HEK293 (cell line): ENCODE measurements at regions not wholly inside any gene's neighbourhood (a gene's known extent, or its start where the extent isn't known, plus 50 kb on each side); places are given as distances from the start of the nearest gene placed in this dataset.

Experiments
- PRDM1 ChIP-seq: fragments of 450-650 bp; formaldehyde crosslinking; IDR thresholded peaks from 2 replicates; pipeline ENCODE4; 2016; ENCODE audit warnings: missing biosample characterization, missing genetic modification characterization
- ZEB2 ChIP-seq: fragments of 450-650 bp; formaldehyde crosslinking; IDR thresholded peaks from 2 replicates; pipeline ENCODE4 v1.5.1; 2016; ENCODE audit warnings: missing biosample characterization, missing genetic modification characterization
- ZNF202 ChIP-seq: fragments of 450-650 bp; formaldehyde crosslinking; IDR thresholded peaks from 2 replicates; pipeline ENCODE4 v1.5.1; 2016; ENCODE audit warnings: missing biosample characterization, missing genetic modification characterization, borderline replicate concordance
- ZNF76 ChIP-seq: fragments of 450-650 bp; formaldehyde crosslinking; IDR thresholded peaks from 2 replicates; pipeline ENCODE4; 2016; ENCODE audit warnings: low read depth, missing biosample characterization, missing genetic modification characterization, borderline replicate concordance
- ZXDB ChIP-seq: fragments of 450-650 bp; formaldehyde crosslinking; IDR thresholded peaks from 2 replicates; pipeline ENCODE4 v1.5.1; 2016; ENCODE audit warnings: missing biosample characterization, missing genetic modification characterization
- TF ChIP-seq, protein P1 (sequence below): fragments of 450-650 bp; formaldehyde crosslinking; IDR thresholded peaks from 2 replicates; pipeline ENCODE4 v1.5.0; 2017; ENCODE audit warnings: missing biosample characterization, missing genetic modification characterization, borderline replicate concordance
- TF ChIP-seq, protein P2 (sequence below): fragments of 450-650 bp; formaldehyde crosslinking; IDR thresholded peaks from 2 replicates; pipeline ENCODE4 v1.5.1; 2016; ENCODE audit warnings: missing biosample characterization, missing genetic modification characterization

DNA sequence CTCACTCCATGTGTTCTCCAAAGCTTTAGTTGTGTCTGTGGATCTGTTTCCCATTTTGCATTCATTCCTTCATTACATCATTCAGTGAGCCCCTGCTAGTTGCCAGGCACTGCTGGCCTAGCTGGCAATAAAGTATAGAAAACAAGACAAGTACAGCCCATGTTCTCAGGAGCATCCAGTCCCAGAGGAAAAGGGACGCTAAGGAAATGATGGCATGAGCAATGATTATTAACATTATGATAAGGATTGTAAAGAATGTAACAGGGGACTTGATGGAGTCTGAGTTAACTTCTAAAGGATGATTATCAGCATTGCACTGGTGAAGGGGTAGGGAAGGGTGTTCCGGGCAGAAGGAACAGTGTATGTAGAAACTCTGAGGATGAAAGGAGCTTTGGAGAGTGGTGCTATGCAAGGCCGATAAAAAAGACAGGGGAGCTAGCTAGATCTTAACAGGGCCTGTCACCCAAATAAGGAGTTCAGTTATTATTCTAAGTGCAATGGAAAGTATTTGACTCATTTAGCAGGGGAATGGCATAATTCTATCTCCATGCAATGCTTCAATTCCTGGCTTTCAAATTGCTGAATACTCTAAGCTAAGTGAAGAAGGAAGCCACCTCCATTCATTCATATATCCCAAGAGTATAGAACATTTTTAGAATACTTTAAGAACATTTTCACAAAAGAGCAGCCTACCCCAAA is 258.2 kb upstream of the STT3B start:
- TF ChIP-seq, protein P1, sequence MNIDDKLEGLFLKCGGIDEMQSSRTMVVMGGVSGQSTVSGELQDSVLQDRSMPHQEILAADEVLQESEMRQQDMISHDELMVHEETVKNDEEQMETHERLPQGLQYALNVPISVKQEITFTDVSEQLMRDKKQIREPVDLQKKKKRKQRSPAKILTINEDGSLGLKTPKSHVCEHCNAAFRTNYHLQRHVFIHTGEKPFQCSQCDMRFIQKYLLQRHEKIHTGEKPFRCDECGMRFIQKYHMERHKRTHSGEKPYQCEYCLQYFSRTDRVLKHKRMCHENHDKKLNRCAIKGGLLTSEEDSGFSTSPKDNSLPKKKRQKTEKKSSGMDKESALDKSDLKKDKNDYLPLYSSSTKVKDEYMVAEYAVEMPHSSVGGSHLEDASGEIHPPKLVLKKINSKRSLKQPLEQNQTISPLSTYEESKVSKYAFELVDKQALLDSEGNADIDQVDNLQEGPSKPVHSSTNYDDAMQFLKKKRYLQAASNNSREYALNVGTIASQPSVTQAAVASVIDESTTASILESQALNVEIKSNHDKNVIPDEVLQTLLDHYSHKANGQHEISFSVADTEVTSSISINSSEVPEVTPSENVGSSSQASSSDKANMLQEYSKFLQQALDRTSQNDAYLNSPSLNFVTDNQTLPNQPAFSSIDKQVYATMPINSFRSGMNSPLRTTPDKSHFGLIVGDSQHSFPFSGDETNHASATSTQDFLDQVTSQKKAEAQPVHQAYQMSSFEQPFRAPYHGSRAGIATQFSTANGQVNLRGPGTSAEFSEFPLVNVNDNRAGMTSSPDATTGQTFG (tag by site-specific recombination), result no peak
- TF ChIP-seq ZXDB (tag by site-specific recombination), result no peak
- TF ChIP-seq ZNF202 (tag by site-specific recombination), result no peak
- no peak for TF ChIP-seq ZNF76 (tag by site-specific recombination)
- no peak for TF ChIP-seq PRDM1 (tag by site-specific recombination)
- TF ChIP-seq, protein P2, sequence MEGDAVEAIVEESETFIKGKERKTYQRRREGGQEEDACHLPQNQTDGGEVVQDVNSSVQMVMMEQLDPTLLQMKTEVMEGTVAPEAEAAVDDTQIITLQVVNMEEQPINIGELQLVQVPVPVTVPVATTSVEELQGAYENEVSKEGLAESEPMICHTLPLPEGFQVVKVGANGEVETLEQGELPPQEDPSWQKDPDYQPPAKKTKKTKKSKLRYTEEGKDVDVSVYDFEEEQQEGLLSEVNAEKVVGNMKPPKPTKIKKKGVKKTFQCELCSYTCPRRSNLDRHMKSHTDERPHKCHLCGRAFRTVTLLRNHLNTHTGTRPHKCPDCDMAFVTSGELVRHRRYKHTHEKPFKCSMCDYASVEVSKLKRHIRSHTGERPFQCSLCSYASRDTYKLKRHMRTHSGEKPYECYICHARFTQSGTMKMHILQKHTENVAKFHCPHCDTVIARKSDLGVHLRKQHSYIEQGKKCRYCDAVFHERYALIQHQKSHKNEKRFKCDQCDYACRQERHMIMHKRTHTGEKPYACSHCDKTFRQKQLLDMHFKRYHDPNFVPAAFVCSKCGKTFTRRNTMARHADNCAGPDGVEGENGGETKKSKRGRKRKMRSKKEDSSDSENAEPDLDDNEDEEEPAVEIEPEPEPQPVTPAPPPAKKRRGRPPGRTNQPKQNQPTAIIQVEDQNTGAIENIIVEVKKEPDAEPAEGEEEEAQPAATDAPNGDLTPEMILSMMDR (tag by site-specific recombination), result no peak
- TF ChIP-seq ZEB2, result no peak
